A673 (cell line): ENCODE measurements at regions not wholly inside any gene's neighbourhood (a gene's known extent, or its start where the extent isn't known, plus 50 kb on each side); places are given as distances from the start of the nearest gene placed in this dataset.

ENCODE experiments used
- EZH2 ChIP-seq: fragments of 200-600 bp; sonication (generic); IDR thresholded peaks from 2 replicates; pipeline ENCODE4 v1.6.1; 2017; ENCODE audit warnings: borderline replicate concordance, low read depth, mild to moderate bottlenecking, mixed read lengths, antibody characterized with exemption, low read length; ENCODE audit not compliant: poor library complexity, severe bottlenecking
- TF ChIP-seq, protein P1 (sequence below): fragments of 300-800, 200-600 bp; sonication (generic); conservative IDR thresholded peaks from 2 replicates; pipeline ENCODE4 v1.5.1; 2017; ENCODE audit warnings: low read depth, mild to moderate bottlenecking, antibody characterized with exemption, low read length, moderate library complexity, mixed read lengths

DNA sequence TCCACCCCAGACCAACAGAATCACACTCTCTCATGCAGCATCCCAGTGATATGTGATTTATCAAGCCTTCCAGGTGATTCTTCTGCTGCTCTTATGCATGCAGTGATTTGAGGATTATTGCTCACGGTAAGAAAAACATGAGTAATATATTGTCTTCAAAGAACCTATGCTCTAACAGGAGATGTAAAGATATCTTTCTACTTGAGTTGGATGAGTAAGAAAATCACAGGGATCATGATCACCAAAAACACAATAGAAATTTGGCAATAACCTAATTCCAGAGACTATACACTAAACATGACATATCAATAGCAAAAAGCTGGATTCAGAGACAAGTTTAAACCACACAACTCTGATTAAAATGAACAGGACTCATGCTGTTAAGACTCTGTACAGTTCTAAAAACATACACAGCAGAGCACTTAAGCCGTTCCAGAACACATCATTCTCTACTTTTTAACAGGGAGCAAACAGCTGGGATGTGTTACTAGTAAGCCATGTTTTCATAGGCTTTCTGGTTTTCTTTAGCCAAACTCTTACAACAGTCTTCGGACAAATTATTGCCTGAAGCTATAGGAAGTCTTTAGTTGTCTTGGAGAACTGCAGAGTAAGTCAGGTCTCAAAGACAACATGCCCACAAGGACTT is 568.6 kb downstream of the HAO1 start:
- TF ChIP-seq, protein P1, sequence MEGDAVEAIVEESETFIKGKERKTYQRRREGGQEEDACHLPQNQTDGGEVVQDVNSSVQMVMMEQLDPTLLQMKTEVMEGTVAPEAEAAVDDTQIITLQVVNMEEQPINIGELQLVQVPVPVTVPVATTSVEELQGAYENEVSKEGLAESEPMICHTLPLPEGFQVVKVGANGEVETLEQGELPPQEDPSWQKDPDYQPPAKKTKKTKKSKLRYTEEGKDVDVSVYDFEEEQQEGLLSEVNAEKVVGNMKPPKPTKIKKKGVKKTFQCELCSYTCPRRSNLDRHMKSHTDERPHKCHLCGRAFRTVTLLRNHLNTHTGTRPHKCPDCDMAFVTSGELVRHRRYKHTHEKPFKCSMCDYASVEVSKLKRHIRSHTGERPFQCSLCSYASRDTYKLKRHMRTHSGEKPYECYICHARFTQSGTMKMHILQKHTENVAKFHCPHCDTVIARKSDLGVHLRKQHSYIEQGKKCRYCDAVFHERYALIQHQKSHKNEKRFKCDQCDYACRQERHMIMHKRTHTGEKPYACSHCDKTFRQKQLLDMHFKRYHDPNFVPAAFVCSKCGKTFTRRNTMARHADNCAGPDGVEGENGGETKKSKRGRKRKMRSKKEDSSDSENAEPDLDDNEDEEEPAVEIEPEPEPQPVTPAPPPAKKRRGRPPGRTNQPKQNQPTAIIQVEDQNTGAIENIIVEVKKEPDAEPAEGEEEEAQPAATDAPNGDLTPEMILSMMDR, result no peak
- no peak for TF ChIP-seq EZH2
